Stimulated activated CD4-positive, alpha-beta T cell treated with anti-CD3 and anti-CD28 coated beads, TNF-alpha, amount 100 ng/mL, for 4 hours (primary cell): ENCODE measurements at regions not wholly inside any gene's neighbourhood (a gene's known extent, or its start where the extent isn't known, plus 50 kb on each side); places are given as distances from the start of the nearest gene placed in this dataset.

Source experiments
- DNase-seq, 3 experiments: peaks; one replicate each; pipeline ENCODE4 v3.0.0-alpha.2; 2020; ENCODE audit warnings: low read depth in 3 of 3

DNA sequence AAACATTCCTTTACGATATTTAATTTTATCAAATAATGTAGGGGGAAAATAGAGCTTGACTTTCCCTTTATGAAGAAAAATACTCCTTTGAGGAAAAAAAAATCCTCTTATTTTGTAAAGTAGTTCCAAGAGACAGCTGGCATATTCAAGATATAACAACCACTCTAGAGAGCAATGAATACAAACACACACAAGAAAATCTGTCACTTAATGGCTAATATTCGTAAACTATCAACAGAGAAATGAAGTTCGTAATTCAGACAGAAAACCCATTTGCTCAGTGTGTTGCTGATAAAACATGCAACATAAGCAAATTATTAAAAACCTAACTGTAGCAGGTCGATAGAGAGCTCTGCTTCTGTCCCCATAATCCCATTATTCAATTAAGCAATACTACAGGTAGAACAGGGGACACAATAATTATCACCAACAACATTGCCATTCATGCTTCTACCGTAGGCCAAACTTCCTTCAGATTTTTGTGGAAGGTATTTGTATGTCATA, 714.4 kb upstream of the MARCKS start:
- DNase-seq = no peak

DNA sequence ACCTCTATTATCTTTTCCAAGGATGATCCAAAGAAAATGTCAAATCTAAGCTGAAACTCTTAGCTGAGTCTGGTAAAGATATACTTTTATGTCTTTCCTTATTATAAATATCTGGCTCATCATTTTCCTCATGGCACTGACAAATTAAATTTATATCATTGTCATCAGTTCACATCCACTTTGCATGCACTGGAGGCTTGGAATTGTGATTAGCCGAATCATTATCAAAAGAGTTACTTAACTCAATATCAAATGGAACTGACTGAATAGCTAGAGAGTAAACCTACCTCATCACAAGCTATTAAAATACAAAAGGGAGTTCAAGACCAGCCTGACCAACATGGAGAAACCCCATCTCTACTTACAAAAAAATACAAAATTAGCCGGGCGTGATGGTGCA, 713.9 kb upstream of the MARCKS start:
- DNase-seq = no peak

DNA sequence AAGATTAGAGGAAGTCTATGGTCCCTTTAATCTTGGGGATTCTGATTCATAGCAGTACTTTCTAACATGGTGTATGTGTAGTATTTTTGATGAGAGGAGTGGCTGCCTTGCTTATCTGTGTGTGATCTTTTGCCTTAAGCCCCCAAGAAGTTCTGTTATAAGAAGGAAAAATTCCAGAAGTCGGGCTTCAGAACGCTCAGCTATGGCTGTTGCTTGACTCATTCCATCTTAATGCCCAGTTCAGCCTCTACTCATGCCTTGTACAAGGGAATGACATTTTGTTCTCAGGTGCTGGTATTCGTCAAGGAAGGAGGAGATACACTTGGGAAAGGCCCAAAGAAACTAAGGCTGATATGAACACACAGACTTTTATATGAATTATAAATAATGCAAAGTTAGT, 713.0 kb upstream of the MARCKS start:
- no peak for DNase-seq

DNA sequence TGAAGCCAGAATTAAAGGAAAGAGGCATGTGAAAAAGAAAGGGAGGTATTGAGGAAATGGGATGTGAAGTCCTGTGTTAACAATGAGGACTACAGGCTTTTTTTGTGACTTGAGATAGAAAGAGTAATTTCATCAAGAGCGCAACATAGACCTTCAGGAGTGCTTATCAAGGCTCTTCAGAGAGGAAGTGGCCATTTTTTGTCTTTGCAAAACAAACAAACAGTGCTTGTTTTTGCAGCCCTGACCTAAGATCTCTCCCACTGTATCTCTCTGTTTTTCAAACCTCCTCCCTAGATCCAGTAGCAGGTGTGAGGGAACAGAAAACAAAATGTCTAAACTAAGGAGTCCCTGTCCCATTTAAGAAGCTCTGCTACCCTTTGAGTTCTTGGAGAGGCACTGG, 710.3 kb upstream of the MARCKS start:
- no peak for DNase-seq

DNA sequence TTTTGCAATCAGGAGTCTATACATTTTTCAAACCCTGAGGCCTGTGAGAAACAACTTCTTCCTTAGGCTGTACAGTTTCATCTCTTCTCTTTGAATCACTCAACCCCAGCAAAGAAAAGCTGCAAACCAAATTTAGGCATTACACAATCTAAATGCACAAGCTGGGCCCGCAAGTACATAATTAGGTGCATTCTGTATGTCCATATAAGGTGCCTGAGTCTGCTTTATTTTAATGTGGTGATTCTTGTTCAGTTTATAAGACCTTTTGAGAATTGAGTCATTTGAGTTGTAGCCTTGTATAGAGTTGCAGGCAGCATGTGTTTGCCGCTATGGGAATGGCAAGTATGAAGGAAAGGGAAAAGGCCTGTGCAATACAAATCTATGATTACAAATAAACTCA, 709.6 kb upstream of the MARCKS start:
- no peak for DNase-seq

DNA sequence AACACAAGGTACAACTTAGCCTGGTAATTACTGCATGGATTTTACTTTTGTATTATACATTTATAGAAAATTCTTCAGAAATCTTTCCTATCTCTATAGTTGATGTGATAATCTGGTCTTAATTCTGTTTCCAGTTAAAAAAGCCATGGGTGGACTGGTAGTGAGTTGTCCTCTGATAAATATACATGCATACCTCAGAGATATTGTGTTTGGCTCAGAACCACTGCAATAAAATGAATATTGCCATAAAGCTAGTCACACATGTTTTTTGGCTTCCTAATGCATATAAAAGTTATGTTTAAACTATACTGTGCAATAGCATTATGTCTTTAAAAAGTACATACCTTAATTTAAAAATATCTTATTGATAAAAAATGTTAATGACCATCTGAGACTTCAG, 708.6 kb upstream of the MARCKS start:
- DNase-seq = no peak

DNA sequence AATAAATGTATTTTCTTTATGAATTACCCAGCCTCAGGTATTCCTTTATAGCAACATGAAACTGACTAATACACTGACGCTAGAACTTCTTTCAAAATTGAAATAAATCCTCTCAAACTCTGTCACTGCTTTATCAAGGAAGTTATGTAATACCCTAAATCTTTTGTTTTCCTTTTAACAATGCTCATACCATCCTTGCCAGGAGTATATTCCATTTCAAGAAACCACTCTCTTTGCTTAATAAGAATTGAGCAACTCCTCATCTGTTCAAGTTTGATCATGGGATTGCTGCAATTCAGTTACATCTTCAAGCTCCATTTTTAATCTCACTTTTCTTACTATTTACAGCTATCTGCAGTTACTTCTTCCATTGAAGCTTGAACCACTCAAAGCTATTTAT, 707.6 kb upstream of the MARCKS start:
- no peak for DNase-seq

DNA sequence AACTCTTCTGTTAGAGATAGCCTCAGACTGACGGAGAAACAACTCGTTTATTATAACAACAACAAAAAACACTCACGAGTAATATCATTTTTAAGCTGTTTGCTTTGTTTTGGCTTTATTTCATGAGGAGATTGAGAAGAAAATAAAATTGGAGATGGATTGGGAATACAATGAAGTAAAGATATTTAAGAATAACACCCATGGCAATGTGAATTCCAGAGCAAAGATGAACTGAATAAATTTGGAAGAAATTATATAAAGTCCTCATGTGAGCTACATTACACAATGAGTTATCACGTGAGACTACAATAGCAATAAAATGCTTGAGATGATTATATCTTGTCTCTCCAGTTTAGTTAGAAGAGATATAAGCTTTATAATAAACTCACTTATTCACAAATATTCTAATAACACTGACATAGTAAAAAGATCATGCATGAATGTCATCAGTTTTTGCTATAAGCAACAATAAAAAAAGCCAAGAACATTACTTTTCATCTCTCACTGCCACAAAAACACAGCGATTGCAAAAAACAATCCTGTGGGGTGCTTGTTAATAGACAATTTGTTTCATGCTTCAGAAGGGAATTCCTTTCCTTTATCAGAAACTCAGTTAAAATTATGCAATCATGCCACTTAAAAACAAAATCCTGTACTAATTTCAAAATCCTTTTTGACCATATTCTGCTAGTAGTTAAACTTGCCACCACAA, 696.7 kb upstream of the MARCKS start:
- no peak for DNase-seq

DNA sequence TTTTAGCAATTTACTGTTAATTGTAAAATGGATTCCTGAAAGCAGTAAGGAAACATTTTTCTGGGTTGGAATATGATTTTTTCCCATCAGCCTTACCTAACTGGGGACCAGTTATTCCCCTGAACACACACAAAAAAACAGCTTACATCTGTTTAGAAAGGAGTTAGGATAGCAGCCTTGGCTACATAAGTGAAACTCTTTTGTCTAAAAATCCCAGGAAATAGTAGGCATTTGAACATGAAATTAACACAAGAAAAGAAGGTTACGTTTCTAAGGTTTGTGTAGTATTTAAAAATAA, 696.2 kb upstream of the MARCKS start:
- DNase-seq = no peak

DNA sequence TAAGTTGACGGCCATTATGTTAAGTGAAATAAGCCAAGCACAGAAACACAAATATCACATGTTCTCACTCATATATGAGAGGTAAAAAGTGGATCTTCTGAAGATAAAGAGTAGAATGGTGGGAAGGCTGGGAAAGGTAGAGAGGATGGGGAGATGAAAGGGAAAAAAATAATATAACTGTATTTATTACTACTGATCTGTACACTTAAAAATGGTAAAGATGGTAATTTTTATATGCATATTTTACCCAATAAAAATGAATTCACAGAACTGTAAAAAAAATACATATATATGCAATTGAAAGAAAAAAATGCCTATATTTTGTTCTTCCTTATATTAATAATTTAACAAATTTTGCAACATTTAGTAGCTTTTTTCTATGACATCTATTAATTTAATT, 694.4 kb upstream of the MARCKS start:
- DNase-seq = no peak

DNA sequence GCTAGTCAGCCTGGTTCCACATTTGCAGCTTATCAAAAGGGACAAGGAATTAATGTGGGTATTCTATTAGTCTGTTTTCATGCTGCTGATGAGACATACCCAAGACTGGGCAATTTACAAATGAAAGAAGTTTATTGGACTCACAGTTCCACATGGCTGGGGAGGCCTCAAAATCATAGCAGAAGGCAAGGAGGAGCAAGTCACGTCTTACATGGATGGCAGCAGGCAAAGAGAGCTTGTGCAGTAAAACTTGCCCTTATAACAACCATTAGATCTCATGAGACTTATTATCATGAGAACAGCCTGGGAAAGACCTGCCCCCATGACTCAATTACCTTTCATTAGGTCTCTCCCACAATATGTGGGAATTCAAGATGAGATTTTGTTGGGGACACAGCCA, 689.1 kb upstream of the MARCKS start:
- no peak for DNase-seq

DNA sequence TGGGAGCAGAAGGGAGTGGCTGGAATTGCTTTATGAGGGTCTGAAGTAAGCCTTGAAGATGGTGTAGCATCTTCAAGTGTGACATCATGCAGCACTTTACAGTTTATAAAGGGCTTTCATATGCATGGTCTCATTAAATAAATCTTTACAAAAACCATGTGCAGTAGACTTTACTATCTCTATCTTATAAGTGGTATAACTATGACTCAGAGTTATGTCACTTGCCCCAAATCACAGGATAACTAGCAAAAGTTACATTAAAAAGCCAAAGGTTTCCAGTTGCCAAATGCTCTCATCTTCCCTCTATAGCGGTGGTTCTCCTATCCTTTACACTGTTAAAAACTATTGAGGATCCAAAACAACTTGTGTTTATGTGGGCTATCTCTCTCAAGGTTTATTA, 687.7 kb upstream of the MARCKS start:
- DNase-seq = no peak

DNA sequence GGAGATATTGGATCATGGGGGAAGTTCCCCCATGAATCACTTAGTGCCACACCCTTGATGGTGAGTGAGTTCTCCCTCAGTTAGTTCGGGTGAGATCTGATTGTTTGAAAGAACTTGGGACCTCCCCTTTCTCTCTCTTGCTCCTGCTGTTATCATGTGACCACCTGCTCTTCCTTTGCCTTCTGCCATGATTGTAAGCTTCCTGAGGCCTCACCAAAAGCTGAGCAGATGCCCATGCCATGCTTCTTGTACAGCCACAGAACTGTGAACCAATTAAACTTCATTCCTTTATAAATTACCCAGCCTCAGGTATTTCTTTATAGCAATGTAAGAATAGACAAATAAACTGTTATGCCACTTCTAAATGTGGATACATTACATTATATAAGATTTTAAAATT, 686.7 kb upstream of the MARCKS start:
- no peak for DNase-seq

DNA sequence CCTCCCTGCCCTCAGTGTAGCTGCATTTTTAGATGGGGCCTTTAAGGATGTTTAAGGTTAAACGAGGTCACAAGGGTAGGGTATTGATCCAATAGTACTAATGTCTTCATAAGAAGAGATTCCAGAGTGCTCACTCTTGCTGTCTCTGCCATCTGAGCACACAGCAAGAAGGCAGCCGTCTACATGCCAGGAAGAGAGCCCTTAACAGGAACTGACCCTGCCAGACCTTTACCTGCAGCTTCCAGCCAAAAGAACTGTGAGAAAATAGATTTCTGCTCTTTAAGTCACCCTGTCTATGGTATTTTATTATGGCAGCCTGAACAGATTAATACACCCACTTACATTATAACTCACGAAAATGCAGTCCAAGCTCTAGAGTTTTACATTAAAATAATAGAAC, 685.3 kb upstream of the MARCKS start:
- DNase-seq = no peak

DNA sequence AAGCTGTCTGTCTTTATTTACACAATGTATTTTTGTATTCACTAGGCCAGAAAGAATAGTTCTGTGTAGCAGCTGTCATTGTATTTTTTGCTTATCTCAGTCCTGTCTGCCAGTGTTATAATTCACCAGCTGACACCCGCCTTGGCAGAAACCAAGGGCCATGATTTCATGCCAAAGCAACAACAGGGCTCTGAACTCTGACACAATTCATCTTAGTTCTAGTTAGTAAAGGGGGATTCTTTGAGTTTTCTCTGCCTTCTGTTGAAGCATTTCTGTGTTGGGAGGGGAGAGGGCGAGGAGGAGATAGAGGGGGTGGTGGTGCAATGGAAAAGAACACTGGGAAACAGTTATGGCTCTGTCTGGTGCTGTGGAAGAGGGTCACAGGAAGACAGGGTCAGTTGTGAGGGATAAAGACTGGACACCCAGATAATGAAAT, 684.6 kb upstream of the MARCKS start:
- no peak for DNase-seq

DNA sequence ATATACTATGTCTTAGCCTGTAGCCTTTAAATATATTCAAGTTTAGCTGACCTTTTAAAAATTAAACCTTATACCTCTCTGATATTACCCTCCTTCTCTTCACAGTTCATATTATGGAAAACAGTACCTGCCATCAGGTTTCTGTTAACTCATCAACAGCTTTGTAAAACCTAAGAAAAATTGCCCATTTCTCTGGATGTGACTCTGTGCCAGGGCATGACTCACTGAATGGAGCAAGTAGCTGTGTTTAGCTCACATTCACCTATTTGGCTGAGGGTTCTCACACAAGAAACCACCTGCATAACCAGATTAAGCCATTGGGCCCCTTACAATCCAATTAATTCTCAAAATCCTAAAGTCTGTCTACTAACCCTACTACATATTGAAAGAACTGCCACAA, 678.8 kb upstream of the MARCKS start:
- no peak for DNase-seq

DNA sequence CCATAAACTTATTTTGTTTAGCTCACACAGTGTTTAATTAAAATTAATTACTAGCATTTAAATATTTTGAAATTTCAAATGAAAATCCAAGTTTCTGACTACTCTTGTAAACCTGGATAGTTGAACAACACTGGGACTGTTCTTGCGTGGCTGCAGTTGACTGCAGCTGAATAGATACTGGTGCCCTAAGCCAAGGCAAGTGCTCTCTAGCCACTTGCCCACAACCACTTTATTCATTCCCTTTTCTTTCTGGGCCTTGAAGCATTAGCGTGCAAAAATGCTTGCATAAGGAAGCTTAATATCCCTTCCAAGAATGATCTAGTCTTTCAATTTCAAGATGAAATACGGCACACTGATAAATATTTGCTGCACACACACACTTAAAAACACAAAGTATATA, 676.0 kb upstream of the MARCKS start:
- DNase-seq = no peak

DNA sequence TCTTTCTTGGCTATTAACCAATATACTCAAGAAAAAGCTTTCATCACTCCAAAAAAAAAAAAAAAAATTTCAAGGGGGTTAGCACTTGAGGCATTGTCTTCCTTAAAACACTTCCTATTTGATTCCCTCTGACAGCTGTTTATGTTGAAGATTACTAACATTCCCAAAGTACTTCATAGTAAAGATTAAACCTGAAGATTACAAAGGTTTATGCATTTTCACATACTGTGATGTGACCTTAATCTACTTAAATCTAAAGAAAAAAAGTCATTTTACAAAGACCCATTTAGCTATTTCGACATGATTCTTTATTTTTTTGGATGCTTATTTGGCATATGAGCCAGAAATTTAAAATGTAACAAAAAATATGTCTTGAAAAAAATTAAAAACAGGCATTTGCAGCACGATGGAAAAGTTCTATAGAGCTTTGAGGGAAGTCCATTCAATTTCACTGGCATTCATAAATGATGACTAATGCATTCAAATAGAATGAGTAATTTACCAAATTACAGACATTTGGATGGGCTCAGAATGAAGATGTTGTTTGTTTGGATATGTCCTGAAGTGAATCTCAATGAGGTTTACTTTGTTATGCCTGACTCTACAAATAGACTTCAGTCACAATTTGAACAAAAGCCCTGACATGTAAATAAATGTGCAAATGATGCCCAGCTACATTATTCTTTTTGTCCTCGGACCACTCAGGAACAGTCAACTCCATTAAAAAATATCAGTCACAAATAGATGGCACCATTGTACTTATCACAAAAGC, 674.6 kb upstream of the MARCKS start:
- DNase-seq = no peak

DNA sequence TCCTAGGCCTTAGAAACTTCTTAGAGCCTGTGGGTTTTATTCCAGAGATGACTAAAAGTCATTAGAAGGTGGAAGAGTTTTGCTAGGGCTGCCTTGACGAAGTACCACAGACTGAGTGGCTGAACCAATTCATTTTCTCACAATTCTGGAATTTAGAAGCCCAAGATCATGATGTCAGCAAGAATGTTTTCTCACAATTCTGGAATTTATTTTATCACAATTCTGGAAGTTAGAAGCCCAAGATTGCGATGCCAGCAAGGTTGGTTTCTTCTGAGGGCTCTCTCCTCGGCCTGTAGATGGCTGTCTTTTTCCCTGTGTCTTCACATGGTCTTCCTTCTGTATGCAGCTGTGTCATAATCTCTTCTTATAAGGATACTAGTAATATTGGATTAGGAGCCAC, 672.9 kb upstream of the MARCKS start:
- DNase-seq = no peak

DNA sequence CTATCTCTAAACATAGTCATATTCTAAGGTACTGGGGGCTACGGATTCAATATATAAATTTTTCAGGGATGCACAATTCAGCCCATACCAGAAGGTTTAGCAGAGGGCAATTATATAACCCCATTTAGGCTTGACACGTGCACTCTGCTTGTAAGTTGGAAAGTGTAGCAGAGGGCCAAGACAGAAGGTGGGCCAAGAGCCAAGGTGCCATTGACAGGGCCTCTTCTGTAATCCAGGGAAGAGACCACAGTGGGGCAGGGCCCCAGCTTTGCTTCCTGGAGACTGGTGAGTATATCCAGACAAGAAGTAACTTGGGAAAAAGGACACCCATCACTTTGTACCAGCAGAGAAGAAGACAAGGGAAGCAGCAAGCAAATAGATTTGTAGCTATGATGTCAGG, 672.4 kb upstream of the MARCKS start:
- DNase-seq = no peak

DNA sequence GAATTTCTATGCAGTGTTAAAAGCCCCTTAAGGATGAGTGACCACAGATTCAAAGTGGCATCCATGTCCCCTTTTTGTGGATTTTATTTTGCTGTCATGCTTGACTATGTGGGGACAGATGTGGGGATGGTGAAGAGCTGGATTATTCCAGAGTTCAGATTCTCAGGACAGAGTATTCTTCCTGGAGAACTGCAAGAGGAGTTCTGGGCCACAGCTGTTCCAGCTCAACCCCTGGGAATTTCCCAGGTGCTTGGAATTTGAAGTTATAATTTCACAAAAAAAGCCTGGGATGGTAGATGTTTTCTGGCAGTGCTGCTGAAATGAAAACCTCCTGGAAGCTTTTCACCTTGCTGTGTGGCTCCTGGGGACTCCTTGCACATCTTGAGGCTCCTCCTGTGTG, 671.8 kb upstream of the MARCKS start:
- DNase-seq = no peak

DNA sequence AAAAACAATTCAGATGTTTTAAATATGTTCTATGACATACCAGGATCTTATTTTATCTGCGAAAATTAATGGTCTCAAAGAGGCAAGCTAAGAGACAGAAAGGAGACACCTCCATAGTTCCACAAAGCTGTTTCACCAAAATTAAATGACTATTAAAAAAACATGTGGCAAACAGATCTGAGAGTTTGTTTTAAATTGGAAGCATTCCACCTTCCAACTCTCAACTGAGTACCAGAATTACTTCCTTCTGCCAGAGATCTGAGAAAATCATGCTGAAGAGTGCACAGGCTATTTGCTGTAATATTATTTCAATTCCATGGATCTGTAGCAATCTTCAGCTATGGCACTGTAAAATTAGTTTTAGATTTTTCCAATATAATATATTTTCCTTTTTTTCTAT, 669.5 kb upstream of the MARCKS start:
- no peak for DNase-seq

DNA sequence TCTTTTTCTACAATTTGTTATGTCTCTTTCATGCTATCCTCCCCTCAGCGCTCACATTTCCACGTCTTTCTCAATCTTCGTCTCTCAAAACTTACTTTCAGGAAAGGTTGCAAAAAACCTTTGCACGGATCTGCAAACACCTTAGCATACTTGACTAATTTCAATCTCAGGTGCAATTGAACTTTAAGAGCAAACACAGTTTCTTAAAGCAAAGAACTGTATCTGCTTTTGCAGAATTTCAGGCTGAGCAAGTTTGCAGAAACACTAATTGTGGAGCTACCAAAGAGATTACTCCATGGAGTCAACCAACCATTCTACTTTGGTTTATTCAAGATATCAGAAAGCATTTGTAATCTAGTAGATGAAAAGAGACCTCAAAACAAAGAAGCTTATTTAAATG, 668.2 kb upstream of the MARCKS start:
- DNase-seq = no peak

DNA sequence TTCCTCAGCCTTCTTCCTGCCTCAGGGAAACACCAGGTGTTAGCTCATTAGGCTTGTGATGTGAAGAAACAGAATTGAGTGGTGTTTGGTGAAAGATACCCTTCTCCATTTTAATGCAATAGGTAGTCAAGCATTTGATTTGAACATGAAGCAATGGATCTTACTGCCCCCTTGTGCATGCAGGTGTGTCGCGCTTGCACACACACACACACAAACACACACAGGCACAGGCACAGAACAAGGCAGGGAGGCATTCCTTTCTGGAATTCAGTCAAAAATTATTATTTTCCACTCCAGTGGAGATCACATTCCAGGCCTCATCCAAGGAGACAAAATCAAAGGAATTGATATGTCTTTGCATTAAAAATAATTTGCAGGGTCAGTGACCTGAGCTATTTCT, 667.0 kb upstream of the MARCKS start:
- DNase-seq = no peak
